GM19238 (cell line): ENCODE measurements at regions not wholly inside any gene's neighbourhood (a gene's known extent, or its start where the extent isn't known, plus 50 kb on each side); places are given as distances from the start of the nearest gene placed in this dataset.
"Not testable (repeated sequence)": the region's sequence is repeated elsewhere in the genome, so short reads cannot be mapped to it uniquely, and the experiment has no call there.

Source experiments
- DNase-seq: peaks from one replicate; pipeline ENCODE4 v3.0.0; 2011; ENCODE audit warnings: low spot score; ENCODE audit not compliant: insufficient read length

- DNase-seq: no peak
Measured at GRCh38 chr1:30138891-30139290, 584.5 kb downstream of the MATN1 start.

- DNase-seq: no peak
Measured at GRCh38 chr1:30137001-30137400, 586.4 kb downstream of the MATN1 start.

- no peak for DNase-seq
Measured at GRCh38 chr1:30135698-30136097, 587.7 kb downstream of the MATN1 start.

- DNase-seq: no peak
Measured at GRCh38 chr1:30134466-30135217, 588.7 kb downstream of the MATN1 start.

GRCh38 chr1:30133414-30134055 lies 589.9 kb downstream of the MATN1 start:
- no peak for DNase-seq

- DNase-seq: no peak
Measured at GRCh38 chr1:30132602-30133286, 590.6 kb downstream of the MATN1 start.

GRCh38 chr1:30130566-30130965 lies 592.8 kb downstream of the MATN1 start:
- not testable (repeated sequence) for DNase-seq

- no peak for DNase-seq
Measured at GRCh38 chr1:30130099-30130498, 593.3 kb downstream of the MATN1 start.

GRCh38 chr1:30129421-30130055 lies 593.8 kb downstream of the MATN1 start:
- DNase-seq: no peak

GRCh38 chr1:30129001-30129408 lies 594.4 kb downstream of the MATN1 start:
- no peak for DNase-seq

- no peak for DNase-seq
Measured at GRCh38 chr1:30126848-30127247, 596.5 kb downstream of the MATN1 start.

GRCh38 chr1:30125821-30126170 lies 597.6 kb downstream of the MATN1 start:
- DNase-seq: no peak

GRCh38 chr1:30125021-30125820 lies 598.2 kb downstream of the MATN1 start:
- DNase-seq: no peak

- no peak for DNase-seq
Measured at GRCh38 chr1:30123896-30124295, 599.5 kb downstream of the MATN1 start.

GRCh38 chr1:30123036-30123435 lies 600.3 kb downstream of the MATN1 start:
- DNase-seq: no peak

- DNase-seq: no peak
Measured at GRCh38 chr1:30120245-30121000, 603.0 kb downstream of the MATN1 start.

GRCh38 chr1:30117685-30118084 lies 605.7 kb downstream of the MATN1 start:
- no peak for DNase-seq

- no peak for DNase-seq
Measured at GRCh38 chr1:30111431-30111830, 612.0 kb downstream of the MATN1 start.

GRCh38 chr1:30110846-30111245 lies 612.5 kb downstream of the MATN1 start:
- no peak for DNase-seq

GRCh38 chr1:30109853-30110252 lies 613.5 kb downstream of the MATN1 start:
- no peak for DNase-seq

- no peak for DNase-seq
Measured at GRCh38 chr1:30108186-30108585, 615.2 kb downstream of the MATN1 start.
